Stomach (tissue), 8 donors: ENCODE measurements at regions not wholly inside any gene's neighbourhood (a gene's known extent, or its start where the extent isn't known, plus 50 kb on each side); places are given as distances from the start of the nearest gene placed in this dataset.

ENCODE experiments used
- DNase-seq, 2 donors: peaks; one replicate each; pipeline versions ENCODE4 v3.0.0 to v3.0.0-alpha.2; 2013 to 2019
- H3K27ac ChIP-seq, 5 donors: fragments of 200-600 bp in 4 of 5; sonication (generic) in 4 of 5; one replicate each; pipeline ENCODE4 v1.5.1; 2013 to 2019; ENCODE audit warnings: mild to moderate bottlenecking in 1 of 5, moderate library complexity in 1 of 5
- H3K27me3 ChIP-seq, 3 donors: fragments of 200-600 bp; sonication (generic); one replicate each; pipeline ENCODE4 v1.5.1; 2017 to 2019; ENCODE audit warnings: mixed run types in 1 of 3
- H3K36me3 ChIP-seq, 4 donors: fragments of 200-600 bp; sonication (generic); 1 replicate in 3 of 4; 2 replicates in 1 of 4; pipeline ENCODE4 v1.5.1; 2016 to 2019
- H3K4me1 ChIP-seq, 4 donors: fragments of 200-600 bp; sonication (generic); one replicate each; pipeline ENCODE4 v1.5.1; 2016 to 2019
- H3K4me3 ChIP-seq, 4 donors: fragments of 200-600 bp; sonication (generic) in 3 of 4; one replicate each; pipeline ENCODE4 v1.5.1; 2016 to 2019; ENCODE audit warnings: mild to moderate bottlenecking in 1 of 4
- H3K9me3 ChIP-seq, 4 donors: fragments of 200-600 bp; sonication (generic); one replicate each; pipeline ENCODE4 v1.5.1; 2016 to 2019
- EP300 ChIP-seq: sonication (generic); formaldehyde crosslinking; IDR thresholded peaks from one replicate; pipeline ENCODE4 v1.6.1; 2017; ENCODE audit warnings: antibody characterized with exemption
- POLR2A ChIP-seq, 4 donors: fragments of 450-650 bp; IDR thresholded peaks; one replicate each; pipeline ENCODE4 v1.6.1; 2016; ENCODE audit warnings: antibody characterized with exemption in 4 of 4, control low read depth in 2 of 4, mild to moderate bottlenecking in 1 of 4, moderate library complexity in 1 of 4
- POLR2AphosphoS5 ChIP-seq, 3 donors: sonication (generic); formaldehyde crosslinking; IDR thresholded peaks; one replicate each; pipeline ENCODE4 v1.6.1; 2016; ENCODE audit warnings: antibody characterized with exemption in 3 of 3
- WGBS, 5 donors: extraction: QIAGEN DNeasy Blood & Tissue Kit in 3 of 5; methylation state at CpG; one replicate each; pipeline versions ENCODE4 v1.1.5 to v1.1.7; 2013 to 2018; 5-methylcytosine and 5-hydroxymethylcytosine counted together
- intact Hi-C: fragments of 100-400 bp; cut with DNase I; formaldehyde crosslinking; loops from one replicate; pipeline ENCODE4 v1.15.1; 2023; ENCODE audit warnings: low total_unique reads
- TF ChIP-seq, protein P1 (sequence below), 7 experiments: fragments of 450-650 bp in 4 of 7; fragments of 200-600 bp in 3 of 7; sonication (generic) in 3 of 7; IDR thresholded peaks; one replicate each; pipeline ENCODE4 v1.5.1; 2016 to 2019; ENCODE audit warnings: antibody characterized with exemption in 7 of 7, control low read depth in 2 of 7, mild to moderate bottlenecking in 1 of 7
- donor health status: healthy with polysubstance abuse.
- donor health status: Bipolar disorder and iron deficiency.
- donor health status: healthy.

DNA sequence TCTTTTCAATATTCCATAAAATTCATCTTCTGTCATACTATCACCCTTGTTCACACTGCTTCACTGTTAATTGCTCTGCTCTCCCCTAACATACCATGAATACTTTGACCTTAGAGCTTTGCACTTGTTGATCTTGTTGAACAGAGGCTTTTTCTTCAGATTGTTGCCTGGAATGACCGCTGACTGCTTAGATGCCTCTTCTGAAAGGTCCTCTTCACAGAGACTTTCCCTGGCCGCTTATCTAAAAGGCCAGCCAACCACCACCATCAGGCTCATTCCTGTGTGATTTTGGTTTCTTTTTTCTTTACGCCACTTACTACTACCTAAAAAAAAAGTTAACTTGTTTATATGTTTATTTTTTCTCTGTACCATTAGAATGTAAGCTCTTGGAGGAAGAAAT, 667.7 kb downstream of the STPG2 start:
- no peaks in the 10 kb centered on the region for H3K27me3 ChIP-seq
- DNase-seq, result no peak
- H3K36me3 ChIP-seq, result no peaks in the 10 kb centered on the region
- no peaks in the 10 kb centered on the region for H3K4me1 ChIP-seq
- no peak overlapping the region for H3K4me3 ChIP-seq
- intact Hi-C loops, result no loop called here
- 70 to 81% (median 77%) methylated on average over 3 of the region's 3 CpGs for WGBS, 5 donors
- H3K27ac ChIP-seq, result no peak overlapping the region
- peaks cover 0 to 9% (median 3%) of the 10 kb centered on the region in 4 donors for H3K9me3 ChIP-seq
- TF ChIP-seq EP300 (no peak), POLR2A (IDR thresholded peaks at IDR 0.05) (no peak), POLR2AphosphoS5 (IDR thresholded peaks at IDR 0.05) (no peak)
- TF ChIP-seq, protein P1, sequence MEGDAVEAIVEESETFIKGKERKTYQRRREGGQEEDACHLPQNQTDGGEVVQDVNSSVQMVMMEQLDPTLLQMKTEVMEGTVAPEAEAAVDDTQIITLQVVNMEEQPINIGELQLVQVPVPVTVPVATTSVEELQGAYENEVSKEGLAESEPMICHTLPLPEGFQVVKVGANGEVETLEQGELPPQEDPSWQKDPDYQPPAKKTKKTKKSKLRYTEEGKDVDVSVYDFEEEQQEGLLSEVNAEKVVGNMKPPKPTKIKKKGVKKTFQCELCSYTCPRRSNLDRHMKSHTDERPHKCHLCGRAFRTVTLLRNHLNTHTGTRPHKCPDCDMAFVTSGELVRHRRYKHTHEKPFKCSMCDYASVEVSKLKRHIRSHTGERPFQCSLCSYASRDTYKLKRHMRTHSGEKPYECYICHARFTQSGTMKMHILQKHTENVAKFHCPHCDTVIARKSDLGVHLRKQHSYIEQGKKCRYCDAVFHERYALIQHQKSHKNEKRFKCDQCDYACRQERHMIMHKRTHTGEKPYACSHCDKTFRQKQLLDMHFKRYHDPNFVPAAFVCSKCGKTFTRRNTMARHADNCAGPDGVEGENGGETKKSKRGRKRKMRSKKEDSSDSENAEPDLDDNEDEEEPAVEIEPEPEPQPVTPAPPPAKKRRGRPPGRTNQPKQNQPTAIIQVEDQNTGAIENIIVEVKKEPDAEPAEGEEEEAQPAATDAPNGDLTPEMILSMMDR (IDR thresholded peaks at IDR 0.05), result no peak

DNA sequence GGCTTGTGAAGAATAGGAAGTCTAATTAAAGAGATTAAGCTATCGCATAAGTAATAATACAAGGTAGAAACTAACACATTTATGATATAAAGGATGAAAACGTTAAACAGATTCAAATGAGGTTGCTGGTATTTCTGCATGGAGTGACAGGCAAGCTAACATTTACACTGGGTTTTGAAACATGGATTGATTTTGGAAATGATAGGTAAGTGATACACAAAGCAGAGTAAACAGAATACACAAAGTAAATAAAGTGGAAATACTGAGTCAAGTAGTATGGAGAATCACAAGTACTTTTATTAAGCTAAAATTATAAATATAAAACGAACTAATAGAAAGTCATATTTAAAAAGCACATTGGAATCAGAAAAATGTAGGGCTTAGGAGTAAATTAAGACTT, 665.3 kb downstream of the STPG2 start:
- TF ChIP-seq, protein P1 (IDR thresholded peaks at IDR 0.05), result no peak
- TF ChIP-seq POLR2AphosphoS5 (IDR thresholded peaks at IDR 0.05), result no peak
- no peak for TF ChIP-seq EP300
- no peak for TF ChIP-seq POLR2A (IDR thresholded peaks at IDR 0.05)
- H3K27ac ChIP-seq, result no peak overlapping the region
- no peaks in the 10 kb centered on the region for H3K36me3 ChIP-seq
- peaks cover 0 to 4% (median 0%) of the 10 kb centered on the region in 4 donors for H3K9me3 ChIP-seq
- no peak for DNase-seq
- no peak overlapping the region for H3K4me3 ChIP-seq
- no peaks in the 10 kb centered on the region for H3K27me3 ChIP-seq
- 68 to 77% (median 74%) methylated on average over 3 of the region's 3 CpGs for WGBS, 5 donors
- intact Hi-C loops, result no loop called here
- no peaks in the 10 kb centered on the region for H3K4me1 ChIP-seq

DNA sequence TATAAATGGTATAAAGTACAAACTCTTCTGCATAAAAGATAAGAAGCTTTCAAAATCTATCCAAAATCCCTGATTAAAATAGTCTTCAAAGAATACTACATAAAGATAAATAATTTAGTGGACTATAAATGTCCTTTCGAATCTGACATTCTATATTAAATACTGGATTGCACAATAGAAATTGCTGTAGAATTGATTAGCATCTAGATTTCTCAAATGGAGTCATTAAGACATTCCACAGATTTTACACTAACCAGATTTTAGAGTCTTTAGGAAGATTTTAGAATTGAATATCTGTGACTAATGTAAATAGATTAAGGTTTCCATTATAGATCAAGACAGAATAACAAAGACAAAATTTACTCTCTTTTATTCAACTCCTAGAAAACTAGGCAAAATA, 663.9 kb downstream of the STPG2 start:
- TF ChIP-seq POLR2AphosphoS5 (IDR thresholded peaks at IDR 0.05) (no peak), POLR2A (IDR thresholded peaks at IDR 0.05) (no peak), EP300 (no peak)
- TF ChIP-seq, protein P1 (IDR thresholded peaks at IDR 0.05), result no peak
- no peaks in the 10 kb centered on the region for H3K4me1 ChIP-seq
- no peak overlapping the region for H3K4me3 ChIP-seq
- no peaks in the 10 kb centered on the region for H3K27me3 ChIP-seq
- peaks cover 0 to 4% (median 0%) of the 10 kb centered on the region in 4 donors for H3K9me3 ChIP-seq
- no peak for DNase-seq
- 64 to 80% (median 74%) methylated on average over 1 of the region's 1 CpG for WGBS, 5 donors
- H3K36me3 ChIP-seq, result no peaks in the 10 kb centered on the region
- no peak overlapping the region for H3K27ac ChIP-seq
- intact Hi-C loops, result no loop called here

DNA sequence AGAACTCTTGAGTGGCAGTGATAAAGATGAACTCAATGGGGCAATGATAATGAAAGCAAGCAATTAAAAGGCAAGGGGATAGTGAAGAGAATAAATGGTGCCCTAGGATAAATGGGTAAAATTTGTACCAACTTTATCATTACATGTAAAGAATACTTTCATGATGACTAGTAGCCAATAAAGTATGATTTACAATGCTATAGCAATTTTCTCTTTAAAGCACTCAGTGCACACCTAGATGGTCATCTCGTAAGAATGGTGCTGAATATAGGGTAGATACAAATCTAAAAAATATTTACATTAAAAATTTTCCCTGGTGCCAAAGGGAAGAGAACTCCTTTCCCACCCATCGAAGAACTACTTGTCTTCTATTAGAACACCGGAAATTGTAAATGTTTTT, 651.4 kb downstream of the STPG2 start:
- H3K4me1 ChIP-seq, result no peaks in the 10 kb centered on the region
- H3K36me3 ChIP-seq, result no peaks in the 10 kb centered on the region
- TF ChIP-seq EP300 (no peak), POLR2A (IDR thresholded peaks at IDR 0.05) (no peak), POLR2AphosphoS5 (IDR thresholded peaks at IDR 0.05) (no peak)
- TF ChIP-seq, protein P1 (IDR thresholded peaks at IDR 0.05), result no peak
- no peaks in the 10 kb centered on the region for H3K9me3 ChIP-seq
- WGBS, 5 donors, result 85 to 90% (median 89%) methylated on average over 3 of the region's 3 CpGs
- H3K4me3 ChIP-seq, result no peak overlapping the region
- intact Hi-C loops, result no loop called here
- no peak overlapping the region for H3K27ac ChIP-seq
- H3K27me3 ChIP-seq, result no peaks in the 10 kb centered on the region
- DNase-seq, result no peak
